ENCODE measurements at regions not wholly inside any gene's neighbourhood (a gene's known extent, or its start where the extent isn't known, plus 50 kb on each side); places are given as distances from the start of the nearest gene placed in this dataset.

- intact Hi-C loops (cut with DNase I) = loop anchor here (5.0 kb wide), 1 partner anchor 849 kb away; no protein-coding TSS in a partner anchor
- H3K27ac ChIP-seq = no peak overlapping the region
- no peaks in the 10 kb centered on the region for H3K36me3 ChIP-seq
- H3K4me3 ChIP-seq = no peak overlapping the region
- no peaks in the 10 kb centered on the region for H3K4me1 ChIP-seq
- no peak for DNase-seq (ENCODE audit: extremely low spot score in 2 of 2)
- H3K9me3 ChIP-seq = no peaks in the 10 kb centered on the region
- TF ChIP-seq CTCF (IDR thresholded peaks at IDR 0.05) (no peak), POLR2AphosphoS5 (IDR thresholded peaks at IDR 0.05; ENCODE audit: insufficient read depth in 1 of 2, low read depth in 1 of 2) (no peak), POLR2A (IDR thresholded peaks at IDR 0.05) (no peak)
- no peaks in the 10 kb centered on the region for H3K27me3 ChIP-seq
Measured at GRCh38 chr17:53032861-53033271, 789.9 kb upstream of the KIF2B start.

- Histone ChIP-seq H3K9me3 (no peaks in the 10 kb centered on the region), H3K36me3 (no peaks in the 10 kb centered on the region), H3K4me3 (no peak overlapping the region), H3K4me1 (no peaks in the 10 kb centered on the region), H3K27me3 (no peaks in the 10 kb centered on the region), H3K27ac (no peak overlapping the region)
- intact Hi-C loops (cut with DNase I) = no loop called here
- DNase-seq (ENCODE audit: extremely low spot score in 2 of 2) = no peak
- TF ChIP-seq POLR2AphosphoS5 (IDR thresholded peaks at IDR 0.05; ENCODE audit: insufficient read depth in 1 of 2, low read depth in 1 of 2) (no peak), CTCF (IDR thresholded peaks at IDR 0.05) (no peak), POLR2A (IDR thresholded peaks at IDR 0.05) (no peak)
Measured at GRCh38 chr17:53017227-53017626, 805.5 kb upstream of the KIF2B start.

GRCh38 chr17:53016085-53016484 is 806.6 kb upstream of the KIF2B start:
- H3K9me3 ChIP-seq = no peaks in the 10 kb centered on the region
- TF ChIP-seq POLR2A (IDR thresholded peaks at IDR 0.05) (no peak), CTCF (IDR thresholded peaks at IDR 0.05) (no peak), POLR2AphosphoS5 (IDR thresholded peaks at IDR 0.05; ENCODE audit: insufficient read depth in 1 of 2, low read depth in 1 of 2) (no peak)
- H3K4me1 ChIP-seq = no peaks in the 10 kb centered on the region
- H3K36me3 ChIP-seq = no peaks in the 10 kb centered on the region
- H3K27me3 ChIP-seq = no peaks in the 10 kb centered on the region
- intact Hi-C loops (cut with DNase I) = no loop called here
- H3K4me3 ChIP-seq = no peak overlapping the region
- no peak overlapping the region for H3K27ac ChIP-seq
- DNase-seq (ENCODE audit: extremely low spot score in 2 of 2) = no peak

GRCh38 chr17:53012364-53012763 is 810.4 kb upstream of the KIF2B start:
- no peaks in the 10 kb centered on the region for H3K36me3 ChIP-seq
- intact Hi-C loops (cut with DNase I) = no loop called here
- TF ChIP-seq CTCF (IDR thresholded peaks at IDR 0.05) (no peak), POLR2AphosphoS5 (IDR thresholded peaks at IDR 0.05; ENCODE audit: insufficient read depth in 1 of 2, low read depth in 1 of 2) (no peak), POLR2A (IDR thresholded peaks at IDR 0.05) (no peak)
- no peak overlapping the region for H3K4me3 ChIP-seq
- H3K4me1 ChIP-seq = no peaks in the 10 kb centered on the region
- no peak for DNase-seq (ENCODE audit: extremely low spot score in 2 of 2)
- H3K9me3 ChIP-seq = no peaks in the 10 kb centered on the region
- H3K27me3 ChIP-seq = no peaks in the 10 kb centered on the region
- H3K27ac ChIP-seq = no peak overlapping the region

GRCh38 chr17:53006006-53006405 is 816.7 kb upstream of the KIF2B start:
- Histone ChIP-seq H3K27ac (no peak overlapping the region), H3K36me3 (no peaks in the 10 kb centered on the region), H3K4me3 (no peak overlapping the region), H3K9me3 (no peaks in the 10 kb centered on the region), H3K4me1 (no peaks in the 10 kb centered on the region), H3K27me3 (no peaks in the 10 kb centered on the region)
- TF ChIP-seq POLR2A (IDR thresholded peaks at IDR 0.05) (no peak), POLR2AphosphoS5 (IDR thresholded peaks at IDR 0.05; ENCODE audit: insufficient read depth in 1 of 2, low read depth in 1 of 2) (no peak), CTCF (IDR thresholded peaks at IDR 0.05) (no peak)
- intact Hi-C loops (cut with DNase I) = no loop called here
- no peak for DNase-seq (ENCODE audit: extremely low spot score in 2 of 2)

Measured in vagina (tissue), 2 donors.